HL-60 (cell line): ENCODE measurements at regions not wholly inside any gene's neighbourhood (a gene's known extent, or its start where the extent isn't known, plus 50 kb on each side); places are given as distances from the start of the nearest gene placed in this dataset.

ENCODE experiments used
- DNase-seq, 2 experiments: peaks; one replicate each; pipeline ENCODE4 v3.0.0-alpha.2; 2010 to 2020; ENCODE audit warnings: low read depth in 1 of 2, low spot score in 1 of 2
- H3K27ac ChIP-seq: fragments of 250-450 bp; sonication (Bioruptor Pico); replicated peaks from 2 replicates; pipeline ENCODE4 v1.5.1; 2020; ENCODE audit warnings: mild to moderate bottlenecking, moderate library complexity
- H3K27me3 ChIP-seq: fragments of 250-450 bp; sonication (Bioruptor Pico); 2 replicates; pipeline ENCODE4 v1.5.1; 2021; ENCODE audit warnings: mild to moderate bottlenecking, moderate library complexity; ENCODE audit not compliant: insufficient read depth, poor library complexity, severe bottlenecking
- H3K4me3 ChIP-seq: replicated peaks from 2 replicates; pipeline ENCODE4 v1.5.1; 2011; ENCODE audit warnings: mild to moderate bottlenecking, control low read depth, low read length; ENCODE audit not compliant: insufficient read depth
- GABPA ChIP-seq: IDR thresholded peaks from 2 replicates; pipeline ENCODE4 v1.6.1; 2012; ENCODE audit warnings: low read depth
- POLR2AphosphoS5 ChIP-seq: IDR thresholded peaks from 2 replicates; pipeline ENCODE4 v1.6.1; 2012; ENCODE audit warnings: low read depth
- REST ChIP-seq: IDR thresholded peaks from 2 replicates; pipeline ENCODE4 v1.6.1; 2012; ENCODE audit warnings: low read depth; ENCODE audit not compliant: insufficient replicate concordance
- SPI1 ChIP-seq: IDR thresholded peaks from 2 replicates; pipeline ENCODE4 v1.6.1; 2012; ENCODE audit warnings: low read depth, mild to moderate bottlenecking, borderline replicate concordance
- TF ChIP-seq, protein P1 (sequence below): IDR thresholded peaks from one replicate; pipeline ENCODE4 v1.5.1; 2011; ENCODE audit warnings: low read length, control low read depth, inconsistent platforms; ENCODE audit not compliant: insufficient read depth

DNA sequence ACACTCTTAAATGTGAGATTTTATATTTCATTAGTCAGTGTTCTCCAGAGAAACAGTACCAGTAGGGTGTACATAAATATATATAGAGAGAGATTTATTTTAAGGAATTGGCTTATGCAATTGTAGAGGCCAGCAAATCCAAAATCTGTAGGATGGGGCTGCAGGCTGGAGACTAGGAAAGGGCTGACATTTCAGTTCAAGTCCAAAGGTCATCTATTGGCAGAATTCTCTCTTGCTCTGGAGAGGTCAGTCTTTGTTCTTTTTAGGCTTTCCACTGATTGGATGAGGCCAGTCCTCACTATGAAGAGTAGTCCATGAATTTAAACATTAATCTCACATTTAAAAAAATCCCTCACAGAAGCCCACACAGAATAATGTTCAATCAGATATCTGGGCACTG, 170.8 kb upstream of the NCKAP5 start:
- H3K4me3 ChIP-seq, result no peak overlapping the region
- H3K27ac ChIP-seq, result no peak overlapping the region
- TF ChIP-seq, protein P1, sequence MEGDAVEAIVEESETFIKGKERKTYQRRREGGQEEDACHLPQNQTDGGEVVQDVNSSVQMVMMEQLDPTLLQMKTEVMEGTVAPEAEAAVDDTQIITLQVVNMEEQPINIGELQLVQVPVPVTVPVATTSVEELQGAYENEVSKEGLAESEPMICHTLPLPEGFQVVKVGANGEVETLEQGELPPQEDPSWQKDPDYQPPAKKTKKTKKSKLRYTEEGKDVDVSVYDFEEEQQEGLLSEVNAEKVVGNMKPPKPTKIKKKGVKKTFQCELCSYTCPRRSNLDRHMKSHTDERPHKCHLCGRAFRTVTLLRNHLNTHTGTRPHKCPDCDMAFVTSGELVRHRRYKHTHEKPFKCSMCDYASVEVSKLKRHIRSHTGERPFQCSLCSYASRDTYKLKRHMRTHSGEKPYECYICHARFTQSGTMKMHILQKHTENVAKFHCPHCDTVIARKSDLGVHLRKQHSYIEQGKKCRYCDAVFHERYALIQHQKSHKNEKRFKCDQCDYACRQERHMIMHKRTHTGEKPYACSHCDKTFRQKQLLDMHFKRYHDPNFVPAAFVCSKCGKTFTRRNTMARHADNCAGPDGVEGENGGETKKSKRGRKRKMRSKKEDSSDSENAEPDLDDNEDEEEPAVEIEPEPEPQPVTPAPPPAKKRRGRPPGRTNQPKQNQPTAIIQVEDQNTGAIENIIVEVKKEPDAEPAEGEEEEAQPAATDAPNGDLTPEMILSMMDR, result no peak
- TF ChIP-seq REST (no peak), SPI1 (no peak), GABPA (no peak), POLR2AphosphoS5 (no peak)
- H3K27me3 ChIP-seq, result no peaks in the 10 kb centered on the region
- no peak for DNase-seq

DNA sequence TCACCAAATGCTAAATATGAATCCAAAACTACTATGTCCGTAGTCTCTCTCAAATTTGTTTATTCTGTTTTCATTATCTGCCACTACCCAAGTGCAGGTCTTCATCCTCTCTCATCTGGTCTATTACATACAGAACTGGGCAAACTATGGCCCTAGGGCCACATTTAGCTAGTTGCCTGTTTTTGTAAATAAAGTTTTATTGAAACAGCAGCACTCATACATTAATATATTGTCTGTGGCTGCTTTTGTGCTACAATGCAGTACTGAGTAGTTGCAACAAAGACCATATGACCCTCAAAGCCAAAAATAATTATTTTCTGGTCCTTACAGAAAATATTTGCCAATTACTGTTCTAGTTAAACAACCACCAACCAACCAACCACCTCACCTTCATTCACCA, 172.2 kb upstream of the NCKAP5 start:
- DNase-seq, result no peak
- TF ChIP-seq SPI1 (no peak), REST (no peak), GABPA (no peak), POLR2AphosphoS5 (no peak)
- TF ChIP-seq, protein P1, result no peak
- no peak overlapping the region for H3K4me3 ChIP-seq
- H3K27me3 ChIP-seq, result no peaks in the 10 kb centered on the region
- H3K27ac ChIP-seq, result no peak overlapping the region

GRCh38 chr2:133748007-133748700, 179.9 kb upstream of the NCKAP5 start:
- no peak for TF ChIP-seq REST
- TF ChIP-seq, protein P1, result no peak
- TF ChIP-seq POLR2AphosphoS5, result no peak
- no peak for TF ChIP-seq SPI1
- no peak for TF ChIP-seq GABPA
- no peak overlapping the region for H3K27ac ChIP-seq
- no peak overlapping the region for H3K4me3 ChIP-seq
- peaks cover 3% of the 10 kb centered on the region for H3K27me3 ChIP-seq
- no peak for DNase-seq
